ENCODE measurements at regions not wholly inside any gene's neighbourhood (a gene's known extent, or its start where the extent isn't known, plus 50 kb on each side); places are given as distances from the start of the nearest gene placed in this dataset.
"Not testable (repeated sequence)": the region's sequence is repeated elsewhere in the genome, so short reads cannot be mapped to it uniquely, and the experiment has no call there.

- DNase-seq (ENCODE audit: low spot score); in situ Hi-C loops (cut with MboI; ENCODE audit: low pct_unique_long_range_greater_than_20kb, low sequenced_read_pairs, unreplicated experiment): not testable (repeated sequence)
Measured at GRCh38 chr17:21470422-21470821, 94.3 kb downstream of the KCNJ12 start.

- in situ Hi-C loops (cut with MboI; ENCODE audit: low pct_unique_long_range_greater_than_20kb, low sequenced_read_pairs, unreplicated experiment), result no loop called here
Measured at GRCh38 chr17:21470861-21471260, 94.7 kb downstream of the KCNJ12 start.

DNA sequence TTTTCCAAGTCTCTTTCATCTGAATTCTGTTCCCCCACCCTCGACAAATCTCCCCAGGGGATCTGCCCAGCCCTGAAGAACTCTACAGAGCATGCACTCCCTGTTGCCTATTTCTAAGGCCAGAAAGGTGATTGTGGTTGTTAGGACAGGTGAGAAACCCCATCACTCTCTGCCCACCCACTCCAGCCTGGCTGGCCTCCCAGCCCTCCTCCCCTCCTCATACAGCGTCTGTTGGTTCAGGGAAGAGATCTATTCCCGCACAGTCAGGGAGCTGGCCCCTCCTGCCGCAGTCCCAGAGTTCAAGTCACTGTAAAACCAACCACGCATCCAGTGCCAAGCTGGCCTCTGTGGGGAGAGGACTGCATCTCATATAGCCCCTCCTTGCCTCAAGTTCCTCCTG lies 98.7 kb downstream of the KCNJ12 start:
- TF ChIP-seq CTCF (IDR thresholded peaks at IDR 0.05; ENCODE audit: extremely low read depth, insufficient read depth, missing control alignments), result no peak
- in situ Hi-C loops (cut with MboI; ENCODE audit: low pct_unique_long_range_greater_than_20kb, low sequenced_read_pairs, unreplicated experiment), result no loop called here
- no peak for DNase-seq (ENCODE audit: low spot score)

More at GRCh38 chr17:21470861-21471260, 94.7 kb downstream of the KCNJ12 start:
- no peak for TF ChIP-seq CTCF (IDR thresholded peaks at IDR 0.05; ENCODE audit: extremely low read depth, insufficient read depth, missing control alignments)
- no peak for DNase-seq (ENCODE audit: low spot score)

DNA sequence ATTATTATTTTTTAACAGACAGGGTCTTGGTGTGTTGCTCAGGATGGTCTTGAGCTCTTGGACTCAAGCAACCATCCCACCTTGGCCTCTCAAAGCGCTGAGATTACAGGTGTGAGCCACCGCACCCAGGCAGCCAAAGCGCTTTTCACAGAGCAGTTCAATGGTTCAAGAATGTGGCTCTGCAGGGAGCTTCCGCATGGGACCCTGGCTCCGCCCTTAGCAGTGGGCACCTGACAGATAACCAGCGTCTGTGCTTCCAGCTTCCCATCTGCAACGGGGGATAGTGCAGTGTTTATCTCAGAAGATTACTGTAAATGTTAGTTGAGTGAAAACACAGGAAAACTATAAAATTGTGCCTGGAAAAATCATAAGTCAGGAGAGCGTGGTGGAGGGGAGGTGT lies 99.4 kb downstream of the KCNJ12 start:
- no peak for DNase-seq (ENCODE audit: low spot score)
- TF ChIP-seq CTCF (IDR thresholded peaks at IDR 0.05; ENCODE audit: extremely low read depth, insufficient read depth, missing control alignments), result no peak
- in situ Hi-C loops (cut with MboI; ENCODE audit: low pct_unique_long_range_greater_than_20kb, low sequenced_read_pairs, unreplicated experiment), result no loop called here

- in situ Hi-C loops (cut with MboI; ENCODE audit: low pct_unique_long_range_greater_than_20kb, low sequenced_read_pairs, unreplicated experiment), result no loop called here
- no peak for DNase-seq (ENCODE audit: low spot score)
- TF ChIP-seq CTCF (IDR thresholded peaks at IDR 0.05; ENCODE audit: extremely low read depth, insufficient read depth, missing control alignments), result no peak
Measured at GRCh38 chr17:21476867-21477266, 100.7 kb downstream of the KCNJ12 start.

- no peak for TF ChIP-seq CTCF (IDR thresholded peaks at IDR 0.05; ENCODE audit: extremely low read depth, insufficient read depth, missing control alignments)
- in situ Hi-C loops (cut with MboI; ENCODE audit: low pct_unique_long_range_greater_than_20kb, low sequenced_read_pairs, unreplicated experiment), result no loop called here
- DNase-seq (ENCODE audit: low spot score), result no peak
Measured at GRCh38 chr17:21482189-21482865, 106.2 kb downstream of the KCNJ12 start.

DNA sequence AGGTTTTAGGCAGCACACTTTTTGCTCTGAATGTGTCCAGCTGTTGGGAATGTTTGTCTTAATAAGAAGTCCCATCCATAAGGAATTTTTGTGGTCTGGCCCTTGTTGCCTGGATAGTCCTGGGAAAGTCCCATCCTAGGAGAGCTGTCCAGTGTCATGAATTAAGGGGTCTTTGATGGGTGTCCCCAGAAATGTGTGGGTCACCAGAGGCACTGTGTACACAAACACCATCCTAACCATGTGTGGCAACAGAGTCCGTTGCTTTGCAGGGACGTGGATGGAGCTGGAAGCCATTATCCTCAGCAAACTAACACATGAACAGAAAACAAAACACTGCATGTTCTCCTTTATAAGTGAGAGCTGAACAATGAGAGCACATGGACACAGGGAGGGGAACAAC lies 111.9 kb downstream of the KCNJ12 start:
- DNase-seq (ENCODE audit: low spot score); in situ Hi-C loops (cut with MboI; ENCODE audit: low pct_unique_long_range_greater_than_20kb, low sequenced_read_pairs, unreplicated experiment): not testable (repeated sequence)

DNA sequence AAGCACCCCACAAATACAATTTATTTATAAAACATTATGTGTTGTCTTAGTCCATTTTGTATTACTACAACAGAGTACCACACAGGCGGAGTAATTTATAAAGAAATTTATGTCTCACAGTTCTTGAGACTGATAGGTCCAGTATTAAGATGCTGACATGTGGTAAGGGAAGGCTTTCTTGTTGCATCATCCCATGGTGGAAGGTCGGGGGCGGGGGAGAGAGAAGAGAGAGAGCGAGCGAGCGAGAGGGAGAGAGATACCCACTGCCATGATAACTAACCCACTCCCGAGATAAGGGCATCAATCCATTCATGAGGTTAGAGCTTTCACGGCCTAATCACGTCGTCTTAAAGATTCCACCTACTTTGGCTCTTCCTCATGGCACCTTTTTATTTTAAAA lies 117.8 kb downstream of the KCNJ12 start:
- in situ Hi-C loops (cut with MboI; ENCODE audit: low pct_unique_long_range_greater_than_20kb, low sequenced_read_pairs, unreplicated experiment), result no loop called here
- no peak for TF ChIP-seq CTCF (IDR thresholded peaks at IDR 0.05; ENCODE audit: extremely low read depth, insufficient read depth, missing control alignments)
- DNase-seq (ENCODE audit: low spot score), result no peak

Measured in GM13977 (cell line).